ENCODE measurements at regions not wholly inside any gene's neighbourhood (a gene's known extent, or its start where the extent isn't known, plus 50 kb on each side); places are given as distances from the start of the nearest gene placed in this dataset.
A peak's percentile ranks its signal among the peaks of the same experiment; 100 is the strongest.

- peak; percentile 21 for DNase-seq
- H3K27ac ChIP-seq = no peak overlapping the region
- H3K4me3 ChIP-seq (ENCODE audit: low read depth, low read length) = no peak overlapping the region
- H3K27me3 ChIP-seq (replicated peaks) = no peaks in the 10 kb centered on the region
- in situ Hi-C loops (cut with HindIII; ENCODE audit: low pct_ligation_motif_present, low sequenced_read_pairs) = no loop called here
- no peaks in the 10 kb centered on the region for H3K36me3 ChIP-seq (replicated peaks)
- no peak for TF ChIP-seq CTCF (IDR thresholded peaks at IDR 0.05; ENCODE audit: low read depth, low read length, missing control alignments)
Measured at GRCh38 chr2:145569108-145569507, 1049.2 kb upstream of the ZEB2 start.

DNA sequence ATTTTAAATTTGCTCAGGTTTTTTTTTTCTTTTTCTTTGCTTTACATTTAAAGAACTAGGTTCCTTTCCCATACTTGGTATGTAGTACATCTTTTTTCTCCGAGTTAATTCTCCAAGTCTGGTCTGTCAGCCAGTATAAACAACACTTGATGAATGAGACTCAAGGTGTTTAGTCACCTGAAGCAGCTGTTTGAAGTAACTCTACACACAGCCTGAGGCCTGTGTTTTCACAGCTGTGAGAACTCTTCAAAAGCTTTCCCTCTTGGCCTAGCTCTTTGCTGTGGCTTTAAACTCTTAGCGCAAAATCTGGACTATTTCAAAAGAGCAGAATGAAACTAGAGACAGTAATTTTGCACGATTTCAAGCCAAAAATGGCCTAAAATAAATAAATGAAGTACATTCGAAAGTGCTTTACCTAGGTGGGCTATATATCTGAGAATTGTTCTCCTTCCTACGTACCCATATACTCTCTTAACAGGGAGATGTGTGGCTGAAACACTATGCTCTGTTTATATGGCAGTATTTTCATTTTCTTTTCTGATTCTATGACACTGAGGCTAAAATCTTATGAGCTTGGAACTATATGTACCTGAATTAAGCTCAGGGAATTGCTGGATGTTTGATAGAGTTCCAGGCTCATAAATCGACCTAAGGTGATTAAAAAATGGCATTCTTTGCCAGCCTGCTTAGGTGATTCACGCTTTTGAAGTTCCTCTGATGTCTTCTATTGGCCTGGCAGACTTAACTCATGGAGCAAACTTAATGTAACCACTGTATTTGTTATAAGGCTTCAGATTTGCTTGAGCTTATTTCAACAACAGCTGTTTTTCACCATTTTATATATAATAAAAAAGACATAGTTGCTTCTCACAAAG, 1044.1 kb upstream of the ZEB2 start:
- in situ Hi-C loops (cut with HindIII; ENCODE audit: low pct_ligation_motif_present, low sequenced_read_pairs) = no loop called here
- no peak for DNase-seq
- no peak for TF ChIP-seq CTCF (IDR thresholded peaks at IDR 0.05; ENCODE audit: low read depth, low read length, missing control alignments)
- H3K36me3 ChIP-seq (replicated peaks) = no peaks in the 10 kb centered on the region
- H3K4me3 ChIP-seq (ENCODE audit: low read depth, low read length) = no peak overlapping the region
- H3K27ac ChIP-seq = no peak overlapping the region
- H3K27me3 ChIP-seq (replicated peaks) = no peaks in the 10 kb centered on the region

GRCh38 chr2:145561152-145561551, 1041.2 kb upstream of the ZEB2 start:
- TF ChIP-seq CTCF (IDR thresholded peaks at IDR 0.05; ENCODE audit: low read depth, low read length, missing control alignments) = no peak
- no peaks in the 10 kb centered on the region for H3K36me3 ChIP-seq (replicated peaks)
- no peak overlapping the region for H3K27ac ChIP-seq
- H3K27me3 ChIP-seq (replicated peaks) = no peaks in the 10 kb centered on the region
- H3K4me3 ChIP-seq (ENCODE audit: low read depth, low read length) = no peak overlapping the region
- DNase-seq = no peak
- in situ Hi-C loops (cut with HindIII; ENCODE audit: low pct_ligation_motif_present, low sequenced_read_pairs) = no loop called here

GRCh38 chr2:145558617-145559350, 1038.9 kb upstream of the ZEB2 start:
- Histone ChIP-seq H3K27ac (no peak overlapping the region), H3K27me3 (replicated peaks) (no peaks in the 10 kb centered on the region), H3K36me3 (replicated peaks) (no peaks in the 10 kb centered on the region), H3K4me3 (ENCODE audit: low read depth, low read length) (no peak overlapping the region)
- TF ChIP-seq CTCF (IDR thresholded peaks at IDR 0.05; ENCODE audit: low read depth, low read length, missing control alignments) = no peak
- no peak for DNase-seq
- in situ Hi-C loops (cut with HindIII; ENCODE audit: low pct_ligation_motif_present, low sequenced_read_pairs) = no loop called here

GRCh38 chr2:145555360-145555759, 1035.4 kb upstream of the ZEB2 start:
- no peak for DNase-seq
- Histone ChIP-seq H3K36me3 (replicated peaks) (no peaks in the 10 kb centered on the region), H3K27me3 (replicated peaks) (no peaks in the 10 kb centered on the region), H3K27ac (no peak overlapping the region), H3K4me3 (ENCODE audit: low read depth, low read length) (no peak overlapping the region)
- TF ChIP-seq CTCF (IDR thresholded peaks at IDR 0.05; ENCODE audit: low read depth, low read length, missing control alignments) = no peak
- in situ Hi-C loops (cut with HindIII; ENCODE audit: low pct_ligation_motif_present, low sequenced_read_pairs) = no loop called here
